MM.1S (cell line): ENCODE measurements at regions not wholly inside any gene's neighbourhood (a gene's known extent, or its start where the extent isn't known, plus 50 kb on each side); places are given as distances from the start of the nearest gene placed in this dataset.

Source experiments
- CTCF ChIP-seq: fragments of 300-600 bp; sonication (generic); IDR thresholded peaks from 2 replicates; pipeline ENCODE4 v1.5.1; 2016; ENCODE audit warnings: antibody characterized with exemption, low read length, mixed read lengths
- EZH2 ChIP-seq: fragments of 300-600 bp; sonication (generic); optimal IDR thresholded peaks from 2 replicates; pipeline ENCODE3; 2017; ENCODE audit warnings: low read depth, mild to moderate bottlenecking, antibody characterized with exemption, low read length, mixed read lengths
- EZH2phosphoT487 ChIP-seq: fragments of 300-600 bp; sonication (generic); IDR thresholded peaks from 2 replicates; pipeline ENCODE4 v1.6.1; 2018; ENCODE audit warnings: antibody characterized with exemption, low read length

- TF ChIP-seq EZH2 (no peak), CTCF (no peak), EZH2phosphoT487 (no peak)
Observed at GRCh38 chr10:130666215-130666614, 530.0 kb downstream of the GLRX3 start.
